Progenitor cell of endocrine pancreas (in vitro differentiated cells): ENCODE measurements at regions not wholly inside any gene's neighbourhood (a gene's known extent, or its start where the extent isn't known, plus 50 kb on each side); places are given as distances from the start of the nearest gene placed in this dataset.
"Not testable (repeated sequence)": the region's sequence is repeated elsewhere in the genome, so short reads cannot be mapped to it uniquely, and the experiment has no call there.

Experiments
- DNase-seq: peaks from one replicate; pipeline ENCODE4 v3.0.0; 2021; ENCODE audit warnings: low spot score; ENCODE audit not compliant: unreplicated experiment
- H3K27ac Mint-ChIP-seq: 2 replicates; pipeline ENCODE4 v1.8.0; 2021; ENCODE audit warnings: mild to moderate bottlenecking, moderate library complexity, mixed read lengths
- H3K27me3 Mint-ChIP-seq: 2 replicates; pipeline ENCODE4 v1.8.0; 2021; ENCODE audit warnings: mixed read lengths
- H3K36me3 Mint-ChIP-seq: 2 replicates; pipeline ENCODE4 v1.8.0; 2022; ENCODE audit warnings: mixed read lengths; ENCODE audit not compliant: insufficient read depth
- H3K4me1 Mint-ChIP-seq: 2 replicates; pipeline ENCODE4 v1.8.0; 2021; ENCODE audit warnings: low read depth, mixed read lengths
- H3K4me3 Mint-ChIP-seq: 2 replicates; pipeline ENCODE4 v1.8.0; 2021; ENCODE audit warnings: low read depth, mild to moderate bottlenecking, moderate library complexity, mixed read lengths
- H3K9me3 Mint-ChIP-seq: 2 replicates; pipeline ENCODE4 v1.8.0; 2021; ENCODE audit warnings: low read depth, mixed read lengths

GRCh38 chr21:10347675-10348074 is 173.7 kb upstream of the TPTE start:
- Mint-ChIP-seq H3K9me3 (peaks cover 63% of the 10 kb centered on the region), H3K36me3 (peaks cover 21% of the 10 kb centered on the region)
- not testable (repeated sequence) for H3K4me1 Mint-ChIP-seq, DNase-seq, H3K27ac Mint-ChIP-seq, H3K4me3 Mint-ChIP-seq, H3K27me3 Mint-ChIP-seq

- Mint-ChIP-seq H3K36me3 (peaks cover 23% of the 10 kb centered on the region), H3K9me3 (peaks cover 68% of the 10 kb centered on the region)
- not testable (repeated sequence) for H3K4me1 Mint-ChIP-seq, H3K4me3 Mint-ChIP-seq, DNase-seq, H3K27ac Mint-ChIP-seq, H3K27me3 Mint-ChIP-seq
These were observed 173.2 kb upstream of the TPTE start for GRCh38 chr21:10348150-10348549.

GRCh38 chr21:10354851-10355578 is 166.4 kb upstream of the TPTE start:
- H3K27ac Mint-ChIP-seq, H3K4me3 Mint-ChIP-seq, DNase-seq, H3K27me3 Mint-ChIP-seq, H3K4me1 Mint-ChIP-seq: not testable (repeated sequence)
- peaks cover 17% of the 10 kb centered on the region for H3K36me3 Mint-ChIP-seq
- H3K9me3 Mint-ChIP-seq, result peaks cover 75% of the 10 kb centered on the region

- H3K4me3 Mint-ChIP-seq, H3K4me1 Mint-ChIP-seq, H3K27me3 Mint-ChIP-seq, H3K27ac Mint-ChIP-seq, DNase-seq: not testable (repeated sequence)
- peaks cover 73% of the 10 kb centered on the region for H3K9me3 Mint-ChIP-seq
- peaks cover 12% of the 10 kb centered on the region for H3K36me3 Mint-ChIP-seq
These were observed 162.3 kb upstream of the TPTE start for GRCh38 chr21:10359120-10359519.

- H3K4me1 Mint-ChIP-seq, H3K4me3 Mint-ChIP-seq, DNase-seq, H3K27ac Mint-ChIP-seq, H3K27me3 Mint-ChIP-seq: not testable (repeated sequence)
- peaks cover 12% of the 10 kb centered on the region for H3K36me3 Mint-ChIP-seq
- peaks cover 65% of the 10 kb centered on the region for H3K9me3 Mint-ChIP-seq
These were observed 161.5 kb upstream of the TPTE start for GRCh38 chr21:10359911-10360310.

GRCh38 chr21:10361214-10361736 is 160.1 kb upstream of the TPTE start:
- DNase-seq, H3K4me1 Mint-ChIP-seq, H3K27ac Mint-ChIP-seq, H3K27me3 Mint-ChIP-seq, H3K4me3 Mint-ChIP-seq: not testable (repeated sequence)
- Mint-ChIP-seq H3K9me3 (peaks cover 54% of the 10 kb centered on the region), H3K36me3 (peaks cover 12% of the 10 kb centered on the region)

- not testable (repeated sequence) for DNase-seq, H3K4me3 Mint-ChIP-seq, H3K27me3 Mint-ChIP-seq, H3K27ac Mint-ChIP-seq, H3K4me1 Mint-ChIP-seq
- Mint-ChIP-seq H3K9me3 (peaks cover 43% of the 10 kb centered on the region), H3K36me3 (peaks cover 11% of the 10 kb centered on the region)
These were observed 158.6 kb upstream of the TPTE start for GRCh38 chr21:10362816-10363215.

GRCh38 chr21:10363321-10363720 is 158.1 kb upstream of the TPTE start:
- H3K27me3 Mint-ChIP-seq, H3K4me1 Mint-ChIP-seq, H3K27ac Mint-ChIP-seq, H3K4me3 Mint-ChIP-seq, DNase-seq: not testable (repeated sequence)
- peaks cover 10% of the 10 kb centered on the region for H3K36me3 Mint-ChIP-seq
- peaks cover 40% of the 10 kb centered on the region for H3K9me3 Mint-ChIP-seq

- H3K27ac Mint-ChIP-seq, result not testable (repeated sequence)
These were observed 155.2 kb upstream of the TPTE start for GRCh38 chr21:10366210-10366609.

GRCh38 chr21:10367586-10367985 is 153.8 kb upstream of the TPTE start:
- H3K9me3 Mint-ChIP-seq, result peaks cover 12% of the 10 kb centered on the region
- not testable (repeated sequence) for H3K4me1 Mint-ChIP-seq, DNase-seq, H3K27me3 Mint-ChIP-seq, H3K36me3 Mint-ChIP-seq, H3K27ac Mint-ChIP-seq, H3K4me3 Mint-ChIP-seq

More at GRCh38 chr21:10366210-10366609, 155.2 kb upstream of the TPTE start:
- H3K36me3 Mint-ChIP-seq, H3K4me3 Mint-ChIP-seq, H3K27me3 Mint-ChIP-seq, H3K4me1 Mint-ChIP-seq, DNase-seq: not testable (repeated sequence)
- peaks cover 26% of the 10 kb centered on the region for H3K9me3 Mint-ChIP-seq

- not testable (repeated sequence) for H3K9me3 Mint-ChIP-seq, DNase-seq, H3K4me3 Mint-ChIP-seq, H3K27ac Mint-ChIP-seq, H3K4me1 Mint-ChIP-seq, H3K36me3 Mint-ChIP-seq, H3K27me3 Mint-ChIP-seq
These were observed 153.0 kb upstream of the TPTE start for GRCh38 chr21:10368323-10368798.

- H3K9me3 Mint-ChIP-seq, H3K27me3 Mint-ChIP-seq, DNase-seq, H3K27ac Mint-ChIP-seq, H3K4me3 Mint-ChIP-seq, H3K36me3 Mint-ChIP-seq, H3K4me1 Mint-ChIP-seq: not testable (repeated sequence)
These were observed 152.1 kb upstream of the TPTE start for GRCh38 chr21:10369289-10369688.

- not testable (repeated sequence) for H3K4me3 Mint-ChIP-seq, H3K27me3 Mint-ChIP-seq, H3K27ac Mint-ChIP-seq, H3K36me3 Mint-ChIP-seq, H3K4me1 Mint-ChIP-seq, DNase-seq
- H3K9me3 Mint-ChIP-seq, result peaks cover 21% of the 10 kb centered on the region
These were observed 143.6 kb upstream of the TPTE start for GRCh38 chr21:10377758-10378157.
